ENCODE measurements at regions not wholly inside any gene's neighbourhood (a gene's known extent, or its start where the extent isn't known, plus 50 kb on each side); places are given as distances from the start of the nearest gene placed in this dataset.

GRCh38 chr7:68739306-68739705 lies 859.0 kb upstream of the AUTS2 start:
- Histone ChIP-seq H3K4me1 (ENCODE audit: low read length) (no peaks in the 10 kb centered on the region), H3K27ac (ENCODE audit: low read length) (no peak overlapping the region), H3K36me3 (replicated peaks; ENCODE audit: low read depth, low read length) (no peaks in the 10 kb centered on the region), H3K4me2 (ENCODE audit: low read length) (no peak overlapping the region), H2AFZ (ENCODE audit: low read depth, low read length) (no peak overlapping the region), H4K20me1 (ENCODE audit: insufficient read depth, low read length) (no peaks in the 10 kb centered on the region), H3K9ac (ENCODE audit: low read length) (no peak overlapping the region), H3K9me3 (ENCODE audit: insufficient read depth, low read length) (no peaks in the 10 kb centered on the region), H3K79me2 (ENCODE audit: low read length) (no peaks in the 10 kb centered on the region), H3K27me3 (ENCODE audit: low read depth, low read length) (no peaks in the 10 kb centered on the region), H3K4me3 (ENCODE audit: low read length) (no peak overlapping the region)
- TF ChIP-seq EZH2phosphoT487 (IDR thresholded peaks at IDR 0.05; ENCODE audit: low read depth): no peak
- no peak for TF ChIP-seq CTCF (IDR thresholded peaks at IDR 0.05; ENCODE audit: low read depth, low read length)

- Histone ChIP-seq H3K27me3 (ENCODE audit: low read depth, low read length) (no peaks in the 10 kb centered on the region), H3K9ac (ENCODE audit: low read length) (no peak overlapping the region)
Measured at GRCh38 chr7:68744036-68744435, 854.2 kb upstream of the AUTS2 start.

GRCh38 chr7:68748934-68749900 lies 849.1 kb upstream of the AUTS2 start:
- Histone ChIP-seq H4K20me1 (ENCODE audit: insufficient read depth, low read length) (no peaks in the 10 kb centered on the region), H2AFZ (ENCODE audit: low read depth, low read length) (no peak overlapping the region), H3K36me3 (replicated peaks; ENCODE audit: low read depth, low read length) (no peaks in the 10 kb centered on the region), H3K4me2 (ENCODE audit: low read length) (no peak overlapping the region), H3K9me3 (ENCODE audit: insufficient read depth, low read length) (no peaks in the 10 kb centered on the region), H3K79me2 (ENCODE audit: low read length) (no peaks in the 10 kb centered on the region), H3K27me3 (ENCODE audit: low read depth, low read length) (no peaks in the 10 kb centered on the region), H3K4me3 (ENCODE audit: low read length) (no peak overlapping the region), H3K9ac (ENCODE audit: low read length) (no peak overlapping the region), H3K27ac (ENCODE audit: low read length) (no peak overlapping the region), H3K4me1 (ENCODE audit: low read length) (no peaks in the 10 kb centered on the region)
- TF ChIP-seq EZH2phosphoT487 (IDR thresholded peaks at IDR 0.05; ENCODE audit: low read depth) (no peak), CTCF (IDR thresholded peaks at IDR 0.05; ENCODE audit: low read depth, low read length) (no peak)

More at GRCh38 chr7:68744036-68744435, 854.2 kb upstream of the AUTS2 start:
- Histone ChIP-seq H3K79me2 (ENCODE audit: low read length) (no peaks in the 10 kb centered on the region), H4K20me1 (ENCODE audit: insufficient read depth, low read length) (no peaks in the 10 kb centered on the region), H3K27ac (ENCODE audit: low read length) (no peak overlapping the region), H3K4me2 (ENCODE audit: low read length) (no peak overlapping the region), H3K4me1 (ENCODE audit: low read length) (no peaks in the 10 kb centered on the region), H3K9me3 (ENCODE audit: insufficient read depth, low read length) (no peaks in the 10 kb centered on the region), H3K4me3 (ENCODE audit: low read length) (no peak overlapping the region), H2AFZ (ENCODE audit: low read depth, low read length) (no peak overlapping the region), H3K36me3 (replicated peaks; ENCODE audit: low read depth, low read length) (no peaks in the 10 kb centered on the region)
- TF ChIP-seq CTCF (IDR thresholded peaks at IDR 0.05; ENCODE audit: low read depth, low read length) (no peak), EZH2phosphoT487 (IDR thresholded peaks at IDR 0.05; ENCODE audit: low read depth) (no peak)

GRCh38 chr7:68752485-68753178 lies 845.6 kb upstream of the AUTS2 start:
- H2AFZ ChIP-seq (ENCODE audit: low read depth, low read length): no peak overlapping the region
- H3K27me3 ChIP-seq (ENCODE audit: low read depth, low read length): no peaks in the 10 kb centered on the region

More at GRCh38 chr7:68752485-68753178, 845.6 kb upstream of the AUTS2 start:
- Histone ChIP-seq H3K27ac (ENCODE audit: low read length) (no peak overlapping the region), H3K4me3 (ENCODE audit: low read length) (no peak overlapping the region), H3K9me3 (ENCODE audit: insufficient read depth, low read length) (no peaks in the 10 kb centered on the region), H3K4me1 (ENCODE audit: low read length) (no peaks in the 10 kb centered on the region), H3K9ac (ENCODE audit: low read length) (no peak overlapping the region), H3K4me2 (ENCODE audit: low read length) (no peak overlapping the region), H4K20me1 (ENCODE audit: insufficient read depth, low read length) (no peaks in the 10 kb centered on the region), H3K79me2 (ENCODE audit: low read length) (no peaks in the 10 kb centered on the region), H3K36me3 (replicated peaks; ENCODE audit: low read depth, low read length) (no peaks in the 10 kb centered on the region)
- TF ChIP-seq CTCF (IDR thresholded peaks at IDR 0.05; ENCODE audit: low read depth, low read length) (no peak), EZH2phosphoT487 (IDR thresholded peaks at IDR 0.05; ENCODE audit: low read depth) (no peak)

All from OCI-LY3 (cell line).